Smooth muscle cell (in vitro differentiated cells): ENCODE measurements at regions not wholly inside any gene's neighbourhood (a gene's known extent, or its start where the extent isn't known, plus 50 kb on each side); places are given as distances from the start of the nearest gene placed in this dataset.

ENCODE experiments used
- DNase-seq: peaks from one replicate; lab custom pipeline; 2025; ENCODE audit not compliant: unreplicated experiment; lab: John Stamatoyannopoulos, UW
- H2AFZ ChIP-seq: fragments of 200-600 bp; sonication (generic); 2 replicates; pipeline ENCODE4 v1.6.0; 2016; ENCODE audit warnings: antibody characterized with exemption, low read depth, mild to moderate bottlenecking
- H3F3A ChIP-seq: fragments of 200-600 bp; sonication (generic); 2 replicates; pipeline ENCODE4 v1.6.0; 2017; ENCODE audit warnings: antibody characterized with exemption, low read depth
- H3K27ac ChIP-seq: fragments of 200-600 bp; sonication (generic); 2 replicates; pipeline ENCODE4 v1.5.1; 2016; ENCODE audit warnings: low read depth, mild to moderate bottlenecking
- H3K27me3 ChIP-seq: fragments of 200-600 bp; sonication (generic); 2 replicates; pipeline ENCODE4 v1.6.1; 2016; ENCODE audit warnings: low read depth, mild to moderate bottlenecking
- H3K36me3 ChIP-seq: fragments of 200-600 bp; sonication (generic); 2 replicates; pipeline ENCODE4 v1.5.1; 2016; ENCODE audit warnings: low read depth
- H3K4me1 ChIP-seq: fragments of 200-600 bp; sonication (generic); 2 replicates; pipeline ENCODE4 v1.5.1; 2016; ENCODE audit warnings: low read depth
- H3K4me2 ChIP-seq: fragments of 200-600 bp; sonication (generic); 2 replicates; pipeline ENCODE4 v1.6.0; 2016; ENCODE audit warnings: mild to moderate bottlenecking
- H3K4me3 ChIP-seq: fragments of 200-600 bp; sonication (generic); 2 replicates; pipeline ENCODE4 v1.5.1; 2016; ENCODE audit warnings: mild to moderate bottlenecking
- H3K79me2 ChIP-seq: fragments of 200-600 bp; sonication (generic); 2 replicates; pipeline ENCODE4 v1.6.0; 2016; ENCODE audit warnings: low read depth, mild to moderate bottlenecking
- H3K9ac ChIP-seq: fragments of 200-600 bp; sonication (generic); 2 replicates; pipeline ENCODE4 v1.6.0; 2016; ENCODE audit warnings: low read depth
- H3K9me3 ChIP-seq: fragments of 200-600 bp; sonication (generic); replicated peaks from 2 replicates; pipeline ENCODE4 v1.5.1; 2016; ENCODE audit warnings: low read depth
- H4K20me1 ChIP-seq: fragments of 200-600 bp; sonication (generic); 2 replicates; pipeline ENCODE4 v1.6.0; 2016; ENCODE audit warnings: low read depth
- CTCF ChIP-seq: fragments of 200-600 bp; sonication (generic); IDR thresholded peaks from 2 replicates; pipeline ENCODE4 v1.5.1; 2017; ENCODE audit warnings: borderline replicate concordance, mild to moderate bottlenecking, antibody characterized with exemption; ENCODE audit not compliant: insufficient read depth, poor library complexity, severe bottlenecking
- WGBS: methylation state at CpG from one replicate; pipeline ENCODE4 v1.1.7; 2016; ENCODE audit warnings: low lambda C conversion rate; 5-methylcytosine and 5-hydroxymethylcytosine counted together

- Histone ChIP-seq H3F3A (no peaks in the 10 kb centered on the region), H3K79me2 (no peaks in the 10 kb centered on the region), H3K36me3 (no peaks in the 10 kb centered on the region), H3K4me1 (no peaks in the 10 kb centered on the region), H3K27ac (no peak overlapping the region), H3K4me2 (no peak overlapping the region), H2AFZ (no peak overlapping the region), H3K9ac (no peak overlapping the region), H3K4me3 (no peak overlapping the region), H3K27me3 (no peaks in the 10 kb centered on the region), H3K9me3 (no peaks in the 10 kb centered on the region), H4K20me1 (no peaks in the 10 kb centered on the region)
- 86% methylated on average over 3 of the region's 3 CpGs for WGBS
- no peak for TF ChIP-seq CTCF
- DNase-seq, result no peak
Measured at GRCh38 chr4:184922301-184922700, 96.0 kb upstream of the HELT start.

DNA sequence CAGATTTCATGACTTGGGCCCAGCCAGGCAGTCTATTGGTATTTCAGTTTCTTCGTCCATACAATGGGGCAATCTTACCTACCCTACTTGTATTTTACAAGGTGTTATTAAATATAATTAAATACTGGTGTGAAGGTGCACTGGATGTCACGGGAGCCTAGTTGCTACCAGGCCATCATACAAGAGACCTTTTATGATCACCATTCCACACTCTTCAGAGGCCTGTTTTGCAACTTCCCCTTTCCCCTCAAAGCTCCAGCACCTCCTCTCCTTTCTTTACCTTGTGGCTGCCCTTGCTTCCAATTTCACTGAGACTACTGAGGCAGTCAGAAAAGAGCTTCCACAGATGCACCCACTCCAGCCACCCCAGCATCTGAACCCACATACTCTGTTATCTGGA is 93.8 kb upstream of the HELT start:
- Histone ChIP-seq H3K4me3 (no peak overlapping the region), H3K79me2 (no peaks in the 10 kb centered on the region), H3F3A (no peaks in the 10 kb centered on the region), H3K27ac (no peak overlapping the region), H3K36me3 (no peaks in the 10 kb centered on the region), H3K4me1 (no peaks in the 10 kb centered on the region), H3K4me2 (no peak overlapping the region), H3K9me3 (no peaks in the 10 kb centered on the region), H2AFZ (no peak overlapping the region), H3K27me3 (no peaks in the 10 kb centered on the region), H4K20me1 (no peaks in the 10 kb centered on the region), H3K9ac (no peak overlapping the region)
- no peak for DNase-seq
- no peak for TF ChIP-seq CTCF
- WGBS, result 82% methylated on average over 2 of the region's 2 CpGs

- Histone ChIP-seq H3K27ac (no peak overlapping the region), H3K36me3 (no peaks in the 10 kb centered on the region), H3K9ac (no peak overlapping the region), H4K20me1 (no peaks in the 10 kb centered on the region), H3K4me3 (no peak overlapping the region), H3K4me1 (no peaks in the 10 kb centered on the region), H3K9me3 (no peaks in the 10 kb centered on the region), H2AFZ (no peak overlapping the region), H3K4me2 (no peak overlapping the region), H3K79me2 (no peaks in the 10 kb centered on the region), H3F3A (no peaks in the 10 kb centered on the region), H3K27me3 (no peaks in the 10 kb centered on the region)
- DNase-seq, result no peak
- no peak for TF ChIP-seq CTCF
- WGBS, result 94% methylated on average over 8 of the region's 8 CpGs
Measured at GRCh38 chr4:184929476-184929875, 88.8 kb upstream of the HELT start.

DNA sequence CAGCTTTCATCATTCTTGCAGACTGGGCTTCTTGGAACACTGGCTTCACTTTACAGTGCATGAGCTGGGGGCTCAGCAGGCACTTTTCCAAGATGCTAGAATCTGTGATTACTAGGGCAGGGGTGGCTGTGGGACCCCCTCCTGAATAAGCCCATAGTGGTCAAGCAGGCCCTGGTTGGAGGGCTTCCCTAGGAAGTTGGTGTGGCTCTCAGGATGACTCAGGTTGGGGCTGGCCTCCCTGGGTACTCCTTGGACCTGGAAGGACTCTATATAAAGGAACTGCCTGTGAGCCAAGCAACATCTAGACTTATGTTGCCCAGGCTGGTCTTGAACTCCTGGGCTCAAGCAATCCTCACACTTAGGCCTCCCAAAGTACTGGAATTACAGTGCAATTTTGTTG is 88.3 kb upstream of the HELT start:
- Histone ChIP-seq H2AFZ (no peak overlapping the region), H3F3A (no peaks in the 10 kb centered on the region), H3K9me3 (no peaks in the 10 kb centered on the region), H3K4me2 (no peak overlapping the region), H4K20me1 (no peaks in the 10 kb centered on the region), H3K4me3 (no peak overlapping the region), H3K79me2 (no peaks in the 10 kb centered on the region), H3K9ac (no peak overlapping the region), H3K4me1 (no peaks in the 10 kb centered on the region), H3K27ac (no peak overlapping the region), H3K27me3 (no peaks in the 10 kb centered on the region), H3K36me3 (no peaks in the 10 kb centered on the region)
- no peak for DNase-seq
- TF ChIP-seq CTCF, result no peak
